Upper lobe of right lung (tissue), 1 donor: ENCODE measurements at regions not wholly inside any gene's neighbourhood (a gene's known extent, or its start where the extent isn't known, plus 50 kb on each side); places are given as distances from the start of the nearest gene placed in this dataset.
A peak's percentile ranks its signal among the peaks of the same experiment; 100 is the strongest.

Experiments
- ATAC-seq: fragments of 200-7000 bp; cut with Tn5 transposase; one replicate; pipeline ENCODE4 v1.9.1; 2020; ENCODE audit warnings: mild to moderate bottlenecking, moderate library complexity
- DNase-seq: peaks from one replicate; pipeline ENCODE4 v3.0.0-alpha.2; 2020
- H3K27ac ChIP-seq: fragments of 200-600 bp; one replicate; pipeline ENCODE4 v1.8.0; 2022
- H3K27me3 ChIP-seq: fragments of 200-600 bp; one replicate; pipeline ENCODE4 v1.8.0; 2022; ENCODE audit warnings: mild to moderate bottlenecking
- H3K36me3 ChIP-seq: fragments of 200-600 bp; one replicate; pipeline ENCODE4 v1.8.0; 2022
- H3K4me1 ChIP-seq: fragments of 200-600 bp; one replicate; pipeline ENCODE4 v1.8.0; 2022
- H3K4me3 ChIP-seq: fragments of 200-600 bp; one replicate; pipeline ENCODE4 v1.8.0; 2022; ENCODE audit warnings: mild to moderate bottlenecking
- H3K9me3 ChIP-seq: fragments of 200-600 bp; one replicate; pipeline ENCODE4 v1.8.0; 2022
- intact Hi-C: fragments of 100-400 bp; cut with DNase I; formaldehyde crosslinking; loops from one replicate; pipeline ENCODE4 v1.11.0; 2022
- TF ChIP-seq, protein P1 (sequence below): fragments of 200-600 bp; IDR thresholded peaks from one replicate; pipeline ENCODE4 v1.8.0; 2022; ENCODE audit warnings: antibody characterized with exemption
- donor health status: DM: no; HTN: yes; CAD: no; lungs with severe emphysema.

DNA sequence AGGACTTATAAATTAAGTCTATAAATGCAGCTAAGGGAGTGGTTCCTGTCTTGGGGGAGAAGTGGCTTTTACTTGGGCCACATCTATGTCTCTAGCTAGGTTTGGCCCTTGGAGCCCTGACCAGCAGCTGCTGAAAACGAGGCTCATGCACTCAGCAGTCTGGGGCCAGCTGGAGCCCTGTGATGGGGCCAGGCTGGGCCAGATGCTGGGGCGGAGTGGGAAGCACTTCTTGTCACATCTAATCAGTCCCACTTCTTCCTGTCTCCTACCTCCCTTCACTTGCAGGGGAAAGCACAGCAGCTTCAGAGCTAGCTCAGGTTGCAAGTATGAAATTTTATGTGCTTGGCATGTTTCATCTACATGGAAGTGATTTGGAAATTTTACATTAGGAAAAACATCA is 209.9 kb upstream of the ROPN1 start:
- Histone ChIP-seq H3K27me3 (no peaks in the 10 kb centered on the region), H3K36me3 (no peaks in the 10 kb centered on the region), H3K4me1 (peaks cover 12% of the 10 kb centered on the region), H3K4me3 (no peak overlapping the region), H3K9me3 (no peaks in the 10 kb centered on the region), H3K27ac (no peak overlapping the region)
- intact Hi-C loops = no loop called here
- ATAC-seq = peak; percentile 58
- TF ChIP-seq, protein P1, sequence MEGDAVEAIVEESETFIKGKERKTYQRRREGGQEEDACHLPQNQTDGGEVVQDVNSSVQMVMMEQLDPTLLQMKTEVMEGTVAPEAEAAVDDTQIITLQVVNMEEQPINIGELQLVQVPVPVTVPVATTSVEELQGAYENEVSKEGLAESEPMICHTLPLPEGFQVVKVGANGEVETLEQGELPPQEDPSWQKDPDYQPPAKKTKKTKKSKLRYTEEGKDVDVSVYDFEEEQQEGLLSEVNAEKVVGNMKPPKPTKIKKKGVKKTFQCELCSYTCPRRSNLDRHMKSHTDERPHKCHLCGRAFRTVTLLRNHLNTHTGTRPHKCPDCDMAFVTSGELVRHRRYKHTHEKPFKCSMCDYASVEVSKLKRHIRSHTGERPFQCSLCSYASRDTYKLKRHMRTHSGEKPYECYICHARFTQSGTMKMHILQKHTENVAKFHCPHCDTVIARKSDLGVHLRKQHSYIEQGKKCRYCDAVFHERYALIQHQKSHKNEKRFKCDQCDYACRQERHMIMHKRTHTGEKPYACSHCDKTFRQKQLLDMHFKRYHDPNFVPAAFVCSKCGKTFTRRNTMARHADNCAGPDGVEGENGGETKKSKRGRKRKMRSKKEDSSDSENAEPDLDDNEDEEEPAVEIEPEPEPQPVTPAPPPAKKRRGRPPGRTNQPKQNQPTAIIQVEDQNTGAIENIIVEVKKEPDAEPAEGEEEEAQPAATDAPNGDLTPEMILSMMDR = no peak
- no peak for DNase-seq

- DNase-seq = no peak
- intact Hi-C loops = no loop called here
- Histone ChIP-seq H3K9me3 (no peaks in the 10 kb centered on the region), H3K27ac (no peak overlapping the region), H3K36me3 (no peaks in the 10 kb centered on the region), H3K4me1 (peaks cover 12% of the 10 kb centered on the region), H3K27me3 (no peaks in the 10 kb centered on the region), H3K4me3 (no peak overlapping the region)
- ATAC-seq = peak; percentile 59
- TF ChIP-seq, protein P1 = no peak
Observed at GRCh38 chr3:124202754-124203153, 210.8 kb upstream of the ROPN1 start.

DNA sequence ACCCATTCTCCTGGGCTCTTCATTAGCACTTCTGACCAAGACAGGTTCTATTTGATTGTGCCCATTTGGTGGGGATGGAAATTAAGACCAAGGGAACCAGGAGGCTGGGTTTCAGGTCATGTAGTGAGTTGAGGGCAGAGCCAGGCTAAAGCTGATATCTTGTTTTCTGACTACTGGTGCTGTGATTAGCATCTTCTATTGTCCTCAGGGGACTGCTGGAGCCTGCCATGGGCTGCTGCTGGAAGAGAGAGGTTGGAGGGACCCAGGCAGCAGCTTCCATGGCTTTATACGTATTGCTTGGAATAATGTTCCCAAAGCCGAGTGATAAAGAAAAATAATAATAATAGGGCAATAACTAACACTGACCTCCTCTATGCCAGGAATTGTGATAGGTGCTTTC is 211.4 kb upstream of the ROPN1 start:
- no peaks in the 10 kb centered on the region for H3K27me3 ChIP-seq
- ATAC-seq = no peak
- no peaks in the 10 kb centered on the region for H3K36me3 ChIP-seq
- TF ChIP-seq, protein P1 = no peak
- H3K27ac ChIP-seq = no peak overlapping the region
- intact Hi-C loops = no loop called here
- H3K4me1 ChIP-seq = peaks cover 12% of the 10 kb centered on the region
- no peaks in the 10 kb centered on the region for H3K9me3 ChIP-seq
- DNase-seq = no peak
- H3K4me3 ChIP-seq = no peak overlapping the region

DNA sequence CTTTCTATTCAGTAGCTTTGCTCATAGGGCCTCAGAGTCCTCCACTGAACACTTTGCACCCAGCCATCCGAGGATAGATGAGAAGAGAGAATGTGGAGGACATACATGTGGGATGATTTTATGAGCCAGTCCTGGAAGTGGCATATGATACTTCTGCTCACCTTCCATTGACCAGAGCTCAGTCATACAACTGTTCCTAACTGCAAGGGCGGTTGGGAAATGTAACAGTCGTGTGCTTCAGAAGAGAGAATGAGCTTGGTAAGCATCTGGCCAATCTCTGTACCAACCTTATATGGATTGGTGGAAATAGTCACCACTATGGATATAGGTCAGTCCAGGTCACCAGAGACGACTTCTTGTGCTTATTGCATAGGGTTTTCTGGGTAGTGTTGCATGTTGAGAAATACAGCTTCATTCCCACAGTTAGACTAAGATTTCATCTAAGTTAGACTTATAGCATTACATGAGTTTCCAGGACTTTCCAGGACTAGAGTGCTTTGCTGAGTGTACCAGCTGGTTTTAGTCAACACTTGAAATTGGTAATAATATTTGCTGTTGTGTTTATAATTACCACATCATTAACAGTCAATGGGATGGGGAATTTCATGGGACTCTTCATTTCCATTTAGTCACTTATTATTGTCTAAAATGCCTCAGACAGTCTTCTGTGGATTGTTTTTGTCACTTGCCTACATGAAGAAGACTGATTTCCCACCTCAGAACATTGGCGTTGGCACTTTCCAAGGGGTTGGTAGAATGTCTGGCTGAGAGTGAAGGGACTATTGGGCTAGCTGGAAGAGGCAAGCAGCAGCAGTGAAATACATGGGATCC is 214.5 kb upstream of the ROPN1 start:
- no peak for DNase-seq
- Histone ChIP-seq H3K36me3 (no peaks in the 10 kb centered on the region), H3K4me1 (peaks cover 11% of the 10 kb centered on the region), H3K27me3 (no peaks in the 10 kb centered on the region), H3K27ac (no peak overlapping the region), H3K9me3 (no peaks in the 10 kb centered on the region), H3K4me3 (no peak overlapping the region)
- TF ChIP-seq, protein P1 = no peak
- intact Hi-C loops = no loop called here
- no peak for ATAC-seq

GRCh38 chr3:124207077-124207476 is 215.2 kb upstream of the ROPN1 start:
- H3K27me3 ChIP-seq = no peaks in the 10 kb centered on the region
- no peaks in the 10 kb centered on the region for H3K36me3 ChIP-seq
- H3K4me1 ChIP-seq = peaks cover 4% of the 10 kb centered on the region
- no peak overlapping the region for H3K27ac ChIP-seq
- DNase-seq (no peak), ATAC-seq (no peak)
- H3K9me3 ChIP-seq = no peaks in the 10 kb centered on the region
- H3K4me3 ChIP-seq = no peak overlapping the region
- intact Hi-C loops = no loop called here
- TF ChIP-seq, protein P1 = no peak
